ENCODE measurements at regions not wholly inside any gene's neighbourhood (a gene's known extent, or its start where the extent isn't known, plus 50 kb on each side); places are given as distances from the start of the nearest gene placed in this dataset.

GRCh38 chr11:70547386-70547785 is 149.1 kb downstream of the CTTN start:
- no peak for DNase-seq
- in situ Hi-C loops (cut with HindIII; ENCODE audit: low pct_ligation_motif_present, low sequenced_read_pairs), result no loop called here
- Histone ChIP-seq H3K27me3 (replicated peaks) (no peaks in the 10 kb centered on the region), H3K36me3 (replicated peaks) (no peaks in the 10 kb centered on the region), H3K27ac (no peak overlapping the region), H3K4me3 (ENCODE audit: low read depth, low read length) (no peak overlapping the region)
- TF ChIP-seq CTCF (IDR thresholded peaks at IDR 0.05; ENCODE audit: low read depth, low read length, missing control alignments), result no peak

- no peak for DNase-seq
- H3K27me3 ChIP-seq (replicated peaks), result no peaks in the 10 kb centered on the region
- TF ChIP-seq CTCF (IDR thresholded peaks at IDR 0.05; ENCODE audit: low read depth, low read length, missing control alignments), result no peak
- H3K27ac ChIP-seq, result no peak overlapping the region
- H3K36me3 ChIP-seq (replicated peaks), result no peaks in the 10 kb centered on the region
- in situ Hi-C loops (cut with HindIII; ENCODE audit: low pct_ligation_motif_present, low sequenced_read_pairs), result no loop called here
- H3K4me3 ChIP-seq (ENCODE audit: low read depth, low read length), result no peak overlapping the region
Measured at GRCh38 chr11:70547821-70548670, 149.7 kb downstream of the CTTN start.

- in situ Hi-C loops (cut with HindIII; ENCODE audit: low pct_ligation_motif_present, low sequenced_read_pairs), result no loop called here
Measured at GRCh38 chr11:70548976-70549375, 150.6 kb downstream of the CTTN start.

GRCh38 chr11:70549386-70549785 is 151.1 kb downstream of the CTTN start:
- in situ Hi-C loops (cut with HindIII; ENCODE audit: low pct_ligation_motif_present, low sequenced_read_pairs), result no loop called here
- DNase-seq, result no peak

More at GRCh38 chr11:70548976-70549375, 150.6 kb downstream of the CTTN start:
- H3K27ac ChIP-seq, result no peak overlapping the region
- no peaks in the 10 kb centered on the region for H3K36me3 ChIP-seq (replicated peaks)
- TF ChIP-seq CTCF (IDR thresholded peaks at IDR 0.05; ENCODE audit: low read depth, low read length, missing control alignments), result no peak
- no peaks in the 10 kb centered on the region for H3K27me3 ChIP-seq (replicated peaks)
- H3K4me3 ChIP-seq (ENCODE audit: low read depth, low read length), result no peak overlapping the region
- DNase-seq, result no peak

GRCh38 chr11:70549796-70550195 is 151.5 kb downstream of the CTTN start:
- DNase-seq, result no peak
- in situ Hi-C loops (cut with HindIII; ENCODE audit: low pct_ligation_motif_present, low sequenced_read_pairs), result no loop called here
- Histone ChIP-seq H3K4me3 (ENCODE audit: low read depth, low read length) (no peak overlapping the region), H3K27ac (no peak overlapping the region), H3K36me3 (replicated peaks) (no peaks in the 10 kb centered on the region), H3K27me3 (replicated peaks) (no peaks in the 10 kb centered on the region)
- no peak for TF ChIP-seq CTCF (IDR thresholded peaks at IDR 0.05; ENCODE audit: low read depth, low read length, missing control alignments)

More at GRCh38 chr11:70549386-70549785, 151.1 kb downstream of the CTTN start:
- Histone ChIP-seq H3K4me3 (ENCODE audit: low read depth, low read length) (no peak overlapping the region), H3K36me3 (replicated peaks) (no peaks in the 10 kb centered on the region), H3K27ac (no peak overlapping the region), H3K27me3 (replicated peaks) (no peaks in the 10 kb centered on the region)
- no peak for TF ChIP-seq CTCF (IDR thresholded peaks at IDR 0.05; ENCODE audit: low read depth, low read length, missing control alignments)
